MM.1S (cell line): ENCODE measurements at regions not wholly inside any gene's neighbourhood (a gene's known extent, or its start where the extent isn't known, plus 50 kb on each side); places are given as distances from the start of the nearest gene placed in this dataset.

Source experiments
- CTCF ChIP-seq: fragments of 300-600 bp; sonication (generic); IDR thresholded peaks from 2 replicates; pipeline ENCODE4 v1.5.1; 2016; ENCODE audit warnings: antibody characterized with exemption, low read length, mixed read lengths
- EZH2phosphoT487 ChIP-seq: fragments of 300-600 bp; sonication (generic); IDR thresholded peaks from 2 replicates; pipeline ENCODE4 v1.6.1; 2018; ENCODE audit warnings: antibody characterized with exemption, low read length

- TF ChIP-seq CTCF (no peak), EZH2phosphoT487 (no peak)
These were observed 471.5 kb downstream of the PCDH10 start for GRCh38 chr4:133620555-133620954.
